ENCODE measurements at regions not wholly inside any gene's neighbourhood (a gene's known extent, or its start where the extent isn't known, plus 50 kb on each side); places are given as distances from the start of the nearest gene placed in this dataset.

DNA sequence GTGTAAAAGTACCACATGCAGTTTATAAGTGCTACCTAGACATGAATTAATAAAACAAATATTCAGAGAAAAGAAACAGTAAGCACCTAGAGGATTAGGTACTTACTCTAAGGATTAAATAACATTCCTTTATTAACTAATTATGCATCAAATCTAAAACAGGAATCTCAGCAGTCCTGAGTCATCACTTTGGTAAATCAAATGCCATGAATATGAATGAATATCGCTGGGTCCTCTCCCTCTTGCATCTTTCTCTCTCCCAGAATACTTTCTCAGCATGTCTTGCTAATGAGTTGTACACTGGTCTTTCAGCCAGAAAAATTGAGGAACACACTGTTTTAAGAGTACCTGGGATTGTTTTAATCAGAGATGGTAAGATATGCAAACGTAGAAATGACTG, 225.5 kb upstream of the NFE2L3 start:
- no peak for TF ChIP-seq EZH2 (IDR thresholded peaks at IDR 0.05; ENCODE audit: low read depth)
- TF ChIP-seq, protein P1, sequence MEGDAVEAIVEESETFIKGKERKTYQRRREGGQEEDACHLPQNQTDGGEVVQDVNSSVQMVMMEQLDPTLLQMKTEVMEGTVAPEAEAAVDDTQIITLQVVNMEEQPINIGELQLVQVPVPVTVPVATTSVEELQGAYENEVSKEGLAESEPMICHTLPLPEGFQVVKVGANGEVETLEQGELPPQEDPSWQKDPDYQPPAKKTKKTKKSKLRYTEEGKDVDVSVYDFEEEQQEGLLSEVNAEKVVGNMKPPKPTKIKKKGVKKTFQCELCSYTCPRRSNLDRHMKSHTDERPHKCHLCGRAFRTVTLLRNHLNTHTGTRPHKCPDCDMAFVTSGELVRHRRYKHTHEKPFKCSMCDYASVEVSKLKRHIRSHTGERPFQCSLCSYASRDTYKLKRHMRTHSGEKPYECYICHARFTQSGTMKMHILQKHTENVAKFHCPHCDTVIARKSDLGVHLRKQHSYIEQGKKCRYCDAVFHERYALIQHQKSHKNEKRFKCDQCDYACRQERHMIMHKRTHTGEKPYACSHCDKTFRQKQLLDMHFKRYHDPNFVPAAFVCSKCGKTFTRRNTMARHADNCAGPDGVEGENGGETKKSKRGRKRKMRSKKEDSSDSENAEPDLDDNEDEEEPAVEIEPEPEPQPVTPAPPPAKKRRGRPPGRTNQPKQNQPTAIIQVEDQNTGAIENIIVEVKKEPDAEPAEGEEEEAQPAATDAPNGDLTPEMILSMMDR (conservative IDR thresholded peaks at IDR 0.05): no peak
- ChIA-PET POLR2A (ENCODE audit: unreplicated experiment) (no interaction called here), CTCF (no interaction called here)
- Histone ChIP-seq H2AFZ (no peak overlapping the region), H3K4me3 (no peak overlapping the region), H3K27me3 (ENCODE audit: insufficient read depth, low read depth) (peaks cover 42% of the 10 kb centered on the region), H3K4me2 (no peak overlapping the region), H3K27ac (no peak overlapping the region), H3K79me2 (ENCODE audit: low read depth) (no peaks in the 10 kb centered on the region), H3K9me3 (ENCODE audit: insufficient read depth, low read depth) (peaks cover 9% of the 10 kb centered on the region; the same call in 1 of the 2 replicates), H3K9me2 (ENCODE audit: insufficient read depth) (no peaks in the 10 kb centered on the region), H4K20me1 (ENCODE audit: insufficient read depth) (no peaks in the 10 kb centered on the region), H3K4me1 (replicated peaks; ENCODE audit: insufficient read depth) (no peaks in the 10 kb centered on the region), H3F3A (ENCODE audit: insufficient read depth, low read depth) (no peaks in the 10 kb centered on the region), H3K36me3 (ENCODE audit: low read depth) (no peaks in the 10 kb centered on the region)
- no peak for DNase-seq
- BruUV-seq (replicated peaks): no TSS peak
- intact Hi-C loops (cut with micrococcal nuclease; ENCODE audit: unreplicated experiment): no loop called here

DNA sequence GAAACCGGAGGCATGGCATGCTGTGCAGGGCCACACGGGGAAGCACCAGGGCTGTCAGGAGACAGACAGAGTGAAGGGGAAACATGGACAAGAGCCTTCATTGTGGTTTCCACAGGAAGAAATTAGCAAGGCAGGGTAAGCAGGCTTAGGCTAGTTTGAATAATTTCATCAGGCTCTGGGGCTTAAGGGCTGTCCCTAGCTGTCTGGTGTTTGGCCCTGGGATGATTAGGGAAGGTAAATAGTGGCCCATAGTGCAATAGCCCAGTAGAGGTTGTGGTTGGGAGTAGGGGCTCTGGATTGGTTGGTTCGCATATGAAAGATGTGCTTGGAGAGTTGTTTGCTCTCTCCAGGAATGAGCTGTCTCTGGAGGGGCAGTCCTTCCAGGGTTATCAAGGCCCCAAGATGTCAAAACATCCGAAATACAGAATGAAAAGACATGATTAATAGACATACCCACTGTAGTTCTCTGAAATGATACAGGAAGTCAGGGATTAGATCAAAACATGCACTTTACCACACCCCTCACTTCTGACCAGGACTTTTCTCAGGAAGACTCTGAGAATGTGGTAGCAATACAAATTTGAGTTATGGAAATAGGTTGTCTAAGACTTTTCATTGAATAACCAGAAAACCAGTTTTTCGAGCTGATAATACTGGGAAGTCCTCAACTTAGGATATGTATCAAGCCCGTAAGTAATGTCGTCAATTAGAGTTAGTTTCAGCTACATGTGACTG, 224.9 kb upstream of the NFE2L3 start:
- no peaks in the 10 kb centered on the region for H3K4me1 ChIP-seq (replicated peaks; ENCODE audit: insufficient read depth)
- H3K4me3 ChIP-seq: no peak overlapping the region
- intact Hi-C loops (cut with micrococcal nuclease; ENCODE audit: unreplicated experiment): no loop called here
- H3K4me2 ChIP-seq: no peak overlapping the region
- H4K20me1 ChIP-seq (ENCODE audit: insufficient read depth): no peaks in the 10 kb centered on the region
- no peak overlapping the region for H3K27ac ChIP-seq
- no peaks in the 10 kb centered on the region for H3K9me2 ChIP-seq (ENCODE audit: insufficient read depth)
- ChIA-PET POLR2A (ENCODE audit: unreplicated experiment) (no interaction called here), CTCF (interaction anchor here (0.5 kb wide), 1 partner anchor 35 kb away, joined by 3 read pairs; no protein-coding TSS in a partner anchor)
- H3K9me3 ChIP-seq (ENCODE audit: insufficient read depth, low read depth): peaks cover 9% of the 10 kb centered on the region; the same call in 1 of the 2 replicates
- no peak overlapping the region for H2AFZ ChIP-seq
- no TSS peak for BruUV-seq (replicated peaks)
- peaks cover 44% of the 10 kb centered on the region for H3K27me3 ChIP-seq (ENCODE audit: insufficient read depth, low read depth)
- H3K79me2 ChIP-seq (ENCODE audit: low read depth): no peaks in the 10 kb centered on the region
- TF ChIP-seq, protein P1 (conservative IDR thresholded peaks at IDR 0.05): no peak
- TF ChIP-seq EZH2 (IDR thresholded peaks at IDR 0.05; ENCODE audit: low read depth): no peak
- no peak for DNase-seq
- H3K36me3 ChIP-seq (ENCODE audit: low read depth): no peaks in the 10 kb centered on the region
- H3F3A ChIP-seq (ENCODE audit: insufficient read depth, low read depth): no peaks in the 10 kb centered on the region

DNA sequence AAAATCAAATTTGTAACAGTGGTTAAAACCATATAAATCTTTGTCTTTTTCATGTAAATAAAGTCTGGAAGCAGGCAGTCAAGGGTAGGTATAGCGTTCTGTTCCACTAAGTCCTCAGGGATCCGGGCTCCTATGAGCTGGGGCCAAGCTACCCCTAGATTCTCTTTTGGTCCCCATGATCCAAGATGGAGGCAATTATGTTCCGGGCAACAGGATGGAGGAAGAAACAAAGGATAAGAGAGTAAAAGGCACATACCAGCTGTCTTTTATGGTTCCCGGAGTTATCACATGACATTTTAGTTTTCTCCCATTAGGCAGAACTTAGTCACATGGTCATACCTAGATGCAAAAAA, 224.4 kb upstream of the NFE2L3 start:
- Histone ChIP-seq H3K9me2 (ENCODE audit: insufficient read depth) (no peaks in the 10 kb centered on the region), H3K4me3 (no peak overlapping the region), H3K36me3 (ENCODE audit: low read depth) (no peaks in the 10 kb centered on the region), H2AFZ (no peak overlapping the region), H3K27me3 (ENCODE audit: insufficient read depth, low read depth) (peaks cover 44% of the 10 kb centered on the region), H3K9me3 (ENCODE audit: insufficient read depth, low read depth) (peaks cover 9% of the 10 kb centered on the region; the same call in 1 of the 2 replicates), H4K20me1 (ENCODE audit: insufficient read depth) (no peaks in the 10 kb centered on the region), H3K4me1 (replicated peaks; ENCODE audit: insufficient read depth) (no peaks in the 10 kb centered on the region), H3K4me2 (no peak overlapping the region), H3F3A (ENCODE audit: insufficient read depth, low read depth) (no peaks in the 10 kb centered on the region), H3K79me2 (ENCODE audit: low read depth) (no peaks in the 10 kb centered on the region), H3K27ac (no peak overlapping the region)
- TF ChIP-seq, protein P1 (conservative IDR thresholded peaks at IDR 0.05): no peak
- TF ChIP-seq EZH2 (IDR thresholded peaks at IDR 0.05; ENCODE audit: low read depth): no peak
- POLR2A ChIA-PET (ENCODE audit: unreplicated experiment): no interaction called here
- BruUV-seq (replicated peaks): no TSS peak
- CTCF ChIA-PET: interaction anchor here (0.5 kb wide), 1 partner anchor 35 kb away, joined by 3 read pairs; no protein-coding TSS in a partner anchor
- intact Hi-C loops (cut with micrococcal nuclease; ENCODE audit: unreplicated experiment): no loop called here
- no peak for DNase-seq
